Smooth muscle cell (in vitro differentiated cells): ENCODE measurements at regions not wholly inside any gene's neighbourhood (a gene's known extent, or its start where the extent isn't known, plus 50 kb on each side); places are given as distances from the start of the nearest gene placed in this dataset.

Experiments
- DNase-seq: peaks from one replicate; lab custom pipeline; 2025; ENCODE audit not compliant: unreplicated experiment; lab: John Stamatoyannopoulos, UW
- H2AFZ ChIP-seq: fragments of 200-600 bp; sonication (generic); 2 replicates; pipeline ENCODE4 v1.6.0; 2016; ENCODE audit warnings: antibody characterized with exemption, low read depth, mild to moderate bottlenecking
- H3F3A ChIP-seq: fragments of 200-600 bp; sonication (generic); 2 replicates; pipeline ENCODE4 v1.6.0; 2017; ENCODE audit warnings: antibody characterized with exemption, low read depth
- H3K27ac ChIP-seq: fragments of 200-600 bp; sonication (generic); 2 replicates; pipeline ENCODE4 v1.5.1; 2016; ENCODE audit warnings: low read depth, mild to moderate bottlenecking
- H3K27me3 ChIP-seq: fragments of 200-600 bp; sonication (generic); 2 replicates; pipeline ENCODE4 v1.6.1; 2016; ENCODE audit warnings: low read depth, mild to moderate bottlenecking
- H3K36me3 ChIP-seq: fragments of 200-600 bp; sonication (generic); 2 replicates; pipeline ENCODE4 v1.5.1; 2016; ENCODE audit warnings: low read depth
- H3K4me1 ChIP-seq: fragments of 200-600 bp; sonication (generic); 2 replicates; pipeline ENCODE4 v1.5.1; 2016; ENCODE audit warnings: low read depth
- H3K4me2 ChIP-seq: fragments of 200-600 bp; sonication (generic); 2 replicates; pipeline ENCODE4 v1.6.0; 2016; ENCODE audit warnings: mild to moderate bottlenecking
- H3K4me3 ChIP-seq: fragments of 200-600 bp; sonication (generic); 2 replicates; pipeline ENCODE4 v1.5.1; 2016; ENCODE audit warnings: mild to moderate bottlenecking
- H3K79me2 ChIP-seq: fragments of 200-600 bp; sonication (generic); 2 replicates; pipeline ENCODE4 v1.6.0; 2016; ENCODE audit warnings: low read depth, mild to moderate bottlenecking
- H3K9ac ChIP-seq: fragments of 200-600 bp; sonication (generic); 2 replicates; pipeline ENCODE4 v1.6.0; 2016; ENCODE audit warnings: low read depth
- H3K9me3 ChIP-seq: fragments of 200-600 bp; sonication (generic); replicated peaks from 2 replicates; pipeline ENCODE4 v1.5.1; 2016; ENCODE audit warnings: low read depth
- H4K20me1 ChIP-seq: fragments of 200-600 bp; sonication (generic); 2 replicates; pipeline ENCODE4 v1.6.0; 2016; ENCODE audit warnings: low read depth
- CTCF ChIP-seq: fragments of 200-600 bp; sonication (generic); IDR thresholded peaks from 2 replicates; pipeline ENCODE4 v1.5.1; 2017; ENCODE audit warnings: borderline replicate concordance, mild to moderate bottlenecking, antibody characterized with exemption; ENCODE audit not compliant: insufficient read depth, poor library complexity, severe bottlenecking
- WGBS: methylation state at CpG from one replicate; pipeline ENCODE4 v1.1.7; 2016; ENCODE audit warnings: low lambda C conversion rate; 5-methylcytosine and 5-hydroxymethylcytosine counted together

GRCh38 chr13:64263285-64263684 lies 2847.6 kb upstream of the PCDH20 start:
- 91% methylated on average over 2 of the region's 2 CpGs for WGBS
- no peak overlapping the region for H3K27ac ChIP-seq
- TF ChIP-seq CTCF, result no peak

GRCh38 chr13:64256751-64257150 lies 2841.1 kb upstream of the PCDH20 start:
- no peaks in the 10 kb centered on the region for H3K79me2 ChIP-seq
- no peak overlapping the region for H3K4me2 ChIP-seq
- H4K20me1 ChIP-seq, result no peaks in the 10 kb centered on the region
- TF ChIP-seq CTCF, result no peak
- WGBS, result 92% methylated on average over 3 of the region's 3 CpGs
- H3K4me1 ChIP-seq, result no peaks in the 10 kb centered on the region
- H3K9ac ChIP-seq, result no peak overlapping the region
- no peak overlapping the region for H2AFZ ChIP-seq
- no peak overlapping the region for H3K27ac ChIP-seq
- no peaks in the 10 kb centered on the region for H3K9me3 ChIP-seq
- H3F3A ChIP-seq, result no peaks in the 10 kb centered on the region
- H3K36me3 ChIP-seq, result no peaks in the 10 kb centered on the region
- DNase-seq, result no peak
- H3K4me3 ChIP-seq, result no peak overlapping the region
- H3K27me3 ChIP-seq, result no peaks in the 10 kb centered on the region

More at GRCh38 chr13:64263285-64263684, 2847.6 kb upstream of the PCDH20 start:
- Histone ChIP-seq H3K36me3 (no peaks in the 10 kb centered on the region), H4K20me1 (no peaks in the 10 kb centered on the region), H3K4me1 (no peaks in the 10 kb centered on the region), H3K9me3 (no peaks in the 10 kb centered on the region), H2AFZ (no peak overlapping the region), H3F3A (no peaks in the 10 kb centered on the region), H3K4me2 (no peak overlapping the region), H3K9ac (no peak overlapping the region), H3K27me3 (no peaks in the 10 kb centered on the region), H3K79me2 (no peaks in the 10 kb centered on the region), H3K4me3 (no peak overlapping the region)
- no peak for DNase-seq

GRCh38 chr13:64255988-64256387 lies 2840.3 kb upstream of the PCDH20 start:
- no peaks in the 10 kb centered on the region for H3K79me2 ChIP-seq

More at GRCh38 chr13:64255988-64256387, 2840.3 kb upstream of the PCDH20 start:
- TF ChIP-seq CTCF, result no peak
- no peak for DNase-seq
- Histone ChIP-seq H2AFZ (no peak overlapping the region), H3F3A (no peaks in the 10 kb centered on the region), H3K9me3 (no peaks in the 10 kb centered on the region), H3K4me2 (no peak overlapping the region), H3K36me3 (no peaks in the 10 kb centered on the region), H4K20me1 (no peaks in the 10 kb centered on the region), H3K9ac (no peak overlapping the region), H3K27me3 (no peaks in the 10 kb centered on the region), H3K27ac (no peak overlapping the region), H3K4me1 (no peaks in the 10 kb centered on the region), H3K4me3 (no peak overlapping the region)
- 97% methylated on average over 1 of the region's 1 CpG for WGBS
